Testis (tissue), 2 donors: ENCODE measurements at regions not wholly inside any gene's neighbourhood (a gene's known extent, or its start where the extent isn't known, plus 50 kb on each side); places are given as distances from the start of the nearest gene placed in this dataset.

ENCODE experiments used
- CTCF ChIP-seq, 3 experiments: fragments of 450-650 bp in 2 of 3; fragments of 200-600 bp in 1 of 3; sonication (generic) in 1 of 3; IDR thresholded peaks; one replicate each; pipeline ENCODE4 v1.5.1; 2016 to 2019; ENCODE audit warnings: antibody characterized with exemption in 3 of 3, mild to moderate bottlenecking in 2 of 3, moderate library complexity in 1 of 3
- POLR2A ChIP-seq: fragments of 450-650 bp; IDR thresholded peaks from one replicate; pipeline ENCODE4 v1.6.1; 2017; ENCODE audit warnings: antibody characterized with exemption, mild to moderate bottlenecking, moderate library complexity

GRCh38 chr14:48250575-48250974, 575.2 kb upstream of the MDGA2 start:
- no peak for TF ChIP-seq CTCF (IDR thresholded peaks at IDR 0.05)
- no peak for TF ChIP-seq POLR2A
